GM23338 (cell line): ENCODE measurements at regions not wholly inside any gene's neighbourhood (a gene's known extent, or its start where the extent isn't known, plus 50 kb on each side); places are given as distances from the start of the nearest gene placed in this dataset.

Experiments
- ATAC-seq: fragments of 200-7000 bp; cut with Tn5 transposase; 3 replicates; pipeline ENCODE4 v1.9.1; 2020
- DNase-seq: peaks from one replicate; pipeline ENCODE4 v3.0.0-alpha.2; 2015; ENCODE audit warnings: low spot score
- H2AFZ ChIP-seq: fragments of 200-600 bp; sonication (generic); 2 replicates; pipeline ENCODE4 v1.8.0; 2016; ENCODE audit warnings: antibody characterized with exemption, mild to moderate bottlenecking, moderate library complexity
- H3F3A ChIP-seq: fragments of 200-600 bp; sonication (generic); replicated peaks from 2 replicates; pipeline ENCODE4 v1.8.0; 2017; ENCODE audit warnings: antibody characterized with exemption, mixed run types, low read depth
- H3K27ac ChIP-seq: fragments of 200-600 bp; sonication (generic); 2 replicates; pipeline ENCODE4 v1.6.1; 2016; ENCODE audit warnings: low read depth
- H3K27me3 ChIP-seq: fragments of 200-600 bp; sonication (generic); 2 replicates; pipeline ENCODE4 v1.8.0; 2016; ENCODE audit warnings: mild to moderate bottlenecking, mixed run types, moderate library complexity; ENCODE audit not compliant: insufficient read depth
- H3K36me3 ChIP-seq: fragments of 200-600 bp; sonication (generic); 2 replicates; pipeline ENCODE4 v1.8.0; 2016; ENCODE audit warnings: mild to moderate bottlenecking; ENCODE audit not compliant: insufficient read depth
- H3K4me1 ChIP-seq: fragments of 200-600 bp; sonication (generic); 2 replicates; pipeline ENCODE4 v1.8.0; 2016; ENCODE audit warnings: mild to moderate bottlenecking, moderate library complexity; ENCODE audit not compliant: insufficient read depth
- H3K4me2 ChIP-seq: fragments of 200-600 bp; sonication (generic); 2 replicates; pipeline ENCODE4 v1.7.1; 2017; ENCODE audit warnings: mixed run types
- H3K4me3 ChIP-seq: fragments of 200-600 bp; sonication (generic); 2 replicates; pipeline ENCODE4 v1.6.1; 2016; ENCODE audit warnings: mixed run types
- H3K79me2 ChIP-seq: fragments of 200-600 bp; sonication (generic); replicated peaks from 2 replicates; pipeline ENCODE4 v1.8.0; 2017; ENCODE audit warnings: mild to moderate bottlenecking; ENCODE audit not compliant: insufficient read depth
- H3K9me2 ChIP-seq: fragments of 200-600 bp; sonication (generic); 2 replicates; pipeline ENCODE4 v1.8.0; 2017; ENCODE audit not compliant: insufficient read depth
- H4K20me1 ChIP-seq: fragments of 200-600 bp; sonication (generic); replicated peaks from 2 replicates; pipeline ENCODE4 v1.8.0; 2017; ENCODE audit warnings: mild to moderate bottlenecking; ENCODE audit not compliant: insufficient read depth
- H3K27ac Mint-ChIP-seq: 2 replicates; pipeline ENCODE4 v1.8.0; 2020; ENCODE audit warnings: inconsistent platforms, mild to moderate bottlenecking, moderate library complexity, mixed read lengths
- H3K27me3 Mint-ChIP-seq: 3 replicates; pipeline ENCODE4 v1.8.0; 2022; ENCODE audit warnings: low read depth, mild to moderate bottlenecking, moderate library complexity, mixed read lengths, inconsistent platforms; ENCODE audit not compliant: insufficient read depth, poor library complexity
- H3K36me3 Mint-ChIP-seq: 3 replicates; pipeline ENCODE4 v1.8.0; 2021; ENCODE audit warnings: low read depth, mild to moderate bottlenecking, inconsistent platforms, moderate library complexity, mixed read lengths
- H3K4me1 Mint-ChIP-seq: 3 replicates; pipeline ENCODE4 v1.8.0; 2020; ENCODE audit warnings: mild to moderate bottlenecking, inconsistent platforms, mixed read lengths
- H3K4me3 Mint-ChIP-seq: 3 replicates; pipeline ENCODE4 v1.8.0; 2021; ENCODE audit warnings: moderate library complexity, mild to moderate bottlenecking, inconsistent platforms, mixed read lengths
- H3K9me3 Mint-ChIP-seq: 3 replicates; pipeline ENCODE4 v1.8.0; 2020; ENCODE audit warnings: moderate library complexity, mild to moderate bottlenecking, inconsistent platforms, mixed read lengths
- CREB1 ChIP-seq: fragments of 250-450 bp; sonication (Bioruptor Pico); IDR thresholded peaks from 2 replicates; pipeline ENCODE4 v1.5.0; 2020; ENCODE audit warnings: low read depth, mild to moderate bottlenecking, moderate library complexity
- ETS1 ChIP-seq: IDR thresholded peaks from 2 replicates; pipeline ENCODE4 v1.6.1; 2016; ENCODE audit warnings: antibody characterized with exemption
- EZH2phosphoT487 ChIP-seq: fragments of 200-600 bp; sonication (generic); IDR thresholded peaks from one replicate; pipeline ENCODE4 v1.8.1; 2018; ENCODE audit warnings: antibody characterized with exemption; ENCODE audit not compliant: unreplicated experiment
- NANOG ChIP-seq: IDR thresholded peaks from 2 replicates; pipeline ENCODE4 v1.6.1; 2016; ENCODE audit warnings: antibody characterized with exemption, borderline replicate concordance
- POLR2AphosphoS5 ChIP-seq: IDR thresholded peaks from 2 replicates; pipeline ENCODE4 v1.6.1; 2016; ENCODE audit warnings: antibody characterized with exemption, low read depth
- STAT1 ChIP-seq: IDR thresholded peaks from one replicate; pipeline ENCODE4 v1.6.1; 2016; ENCODE audit warnings: antibody characterized with exemption; ENCODE audit not compliant: unreplicated experiment
- ZNF114 ChIP-seq: fragments of 250-450 bp; sonication (Bioruptor Pico); IDR thresholded peaks from 2 replicates; pipeline ENCODE4 v1.5.0; 2020; ENCODE audit warnings: mild to moderate bottlenecking, moderate library complexity
- ZNF331 ChIP-seq: fragments of 250-450 bp; sonication (Bioruptor Pico); IDR thresholded peaks from 2 replicates; pipeline ENCODE4 v1.5.0; 2020; ENCODE audit warnings: low read depth, mild to moderate bottlenecking, moderate library complexity
- TF ChIP-seq, protein P1 (sequence below), 2 experiments: fragments of 200-600 bp in 1 of 2; sonication (generic) in 1 of 2; conservative IDR thresholded peaks; 2 replicates each; pipeline versions ENCODE4 v1.5.1 to v1.6.1; 2016 to 2017; ENCODE audit warnings: antibody characterized with exemption in 2 of 2, low read depth in 2 of 2, mild to moderate bottlenecking in 2 of 2, moderate library complexity in 1 of 2
- TF ChIP-seq, protein P2 (sequence below): IDR thresholded peaks from one replicate; pipeline ENCODE4 v1.6.1; 2018; ENCODE audit warnings: antibody characterized with exemption; ENCODE audit not compliant: unreplicated experiment

DNA sequence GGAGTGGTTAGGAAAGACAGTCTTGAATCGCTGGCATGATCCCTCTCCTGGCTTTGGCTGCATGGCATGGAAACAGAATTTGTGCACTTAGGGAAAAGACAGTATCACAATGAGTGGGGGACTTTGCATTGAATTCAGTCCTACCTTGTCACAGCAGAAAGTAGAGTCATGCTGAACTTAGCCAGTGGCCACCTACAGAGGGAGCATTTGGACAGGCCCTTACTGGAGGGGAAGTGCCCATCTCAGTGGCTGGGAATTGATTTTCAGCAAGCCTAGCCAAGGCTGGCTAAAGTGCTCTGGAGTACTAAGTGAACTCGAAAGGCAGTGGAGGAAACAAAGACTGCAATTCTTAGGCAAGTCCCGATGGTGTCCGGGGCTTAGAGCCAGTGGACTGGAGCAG is 364.3 kb upstream of the TOM1L1 start:
- no peaks in the 10 kb centered on the region for H3K79me2 ChIP-seq
- H3K9me2 ChIP-seq: no peaks in the 10 kb centered on the region; the same call in 1 of the 2 replicates
- Mint-ChIP-seq H3K9me3 (no peaks in the 10 kb centered on the region), H3K36me3 (no peaks in the 10 kb centered on the region), H3K4me3 (no peak overlapping the region), H3K27ac (no peak overlapping the region), H3K4me1 (no peaks in the 10 kb centered on the region), H3K27me3 (peaks cover 2% of the 10 kb centered on the region)
- H3K4me3 ChIP-seq: no peak overlapping the region
- H3K27ac ChIP-seq: no peak overlapping the region
- H4K20me1 ChIP-seq: no peaks in the 10 kb centered on the region
- no peak overlapping the region for H3K4me2 ChIP-seq
- no peaks in the 10 kb centered on the region for H3K27me3 ChIP-seq
- no peaks in the 10 kb centered on the region for H3K4me1 ChIP-seq
- TF ChIP-seq, protein P1, sequence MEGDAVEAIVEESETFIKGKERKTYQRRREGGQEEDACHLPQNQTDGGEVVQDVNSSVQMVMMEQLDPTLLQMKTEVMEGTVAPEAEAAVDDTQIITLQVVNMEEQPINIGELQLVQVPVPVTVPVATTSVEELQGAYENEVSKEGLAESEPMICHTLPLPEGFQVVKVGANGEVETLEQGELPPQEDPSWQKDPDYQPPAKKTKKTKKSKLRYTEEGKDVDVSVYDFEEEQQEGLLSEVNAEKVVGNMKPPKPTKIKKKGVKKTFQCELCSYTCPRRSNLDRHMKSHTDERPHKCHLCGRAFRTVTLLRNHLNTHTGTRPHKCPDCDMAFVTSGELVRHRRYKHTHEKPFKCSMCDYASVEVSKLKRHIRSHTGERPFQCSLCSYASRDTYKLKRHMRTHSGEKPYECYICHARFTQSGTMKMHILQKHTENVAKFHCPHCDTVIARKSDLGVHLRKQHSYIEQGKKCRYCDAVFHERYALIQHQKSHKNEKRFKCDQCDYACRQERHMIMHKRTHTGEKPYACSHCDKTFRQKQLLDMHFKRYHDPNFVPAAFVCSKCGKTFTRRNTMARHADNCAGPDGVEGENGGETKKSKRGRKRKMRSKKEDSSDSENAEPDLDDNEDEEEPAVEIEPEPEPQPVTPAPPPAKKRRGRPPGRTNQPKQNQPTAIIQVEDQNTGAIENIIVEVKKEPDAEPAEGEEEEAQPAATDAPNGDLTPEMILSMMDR (conservative IDR thresholded peaks at IDR 0.05; ENCODE audit: low read depth in 2 of 2): peak in 1 of 2 experiments; percentile 60; a peak in 2 of 4 replicates
- no peak for TF ChIP-seq ETS1
- H3F3A ChIP-seq: no peaks in the 10 kb centered on the region
- H2AFZ ChIP-seq: no peak overlapping the region
- ATAC-seq (no peak), DNase-seq (no peak)
- H3K36me3 ChIP-seq: no peaks in the 10 kb centered on the region

DNA sequence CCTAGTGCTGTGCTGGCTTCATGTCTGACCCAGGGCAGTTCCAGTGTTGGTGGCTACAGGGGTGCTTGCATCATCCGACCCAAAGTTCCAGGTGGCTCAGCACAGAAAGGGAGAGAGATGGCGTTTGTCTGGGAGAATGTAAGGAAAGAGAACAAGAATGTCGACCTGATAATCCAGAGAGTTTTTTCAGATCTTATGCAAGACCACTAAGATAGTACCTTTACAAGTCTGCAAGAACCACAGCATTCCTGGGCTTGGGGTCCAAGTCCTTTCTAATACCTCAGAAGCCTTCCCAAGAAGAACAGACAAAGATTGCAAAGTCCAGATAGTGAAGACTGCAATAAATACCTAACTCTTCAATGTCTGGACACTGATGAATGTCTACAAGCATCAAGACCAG is 363.0 kb upstream of the TOM1L1 start:
- Histone ChIP-seq H3F3A (no peaks in the 10 kb centered on the region), H4K20me1 (no peaks in the 10 kb centered on the region), H3K36me3 (no peaks in the 10 kb centered on the region), H3K4me3 (no peak overlapping the region), H3K27me3 (no peaks in the 10 kb centered on the region), H3K4me1 (no peaks in the 10 kb centered on the region), H2AFZ (no peak overlapping the region), H3K79me2 (no peaks in the 10 kb centered on the region), H3K27ac (no peak overlapping the region), H3K4me2 (no peak overlapping the region), H3K9me2 (no peaks in the 10 kb centered on the region; the same call in 1 of the 2 replicates)
- Mint-ChIP-seq H3K4me1 (no peaks in the 10 kb centered on the region), H3K36me3 (no peaks in the 10 kb centered on the region), H3K9me3 (no peaks in the 10 kb centered on the region), H3K27me3 (peaks cover 2% of the 10 kb centered on the region), H3K27ac (no peak overlapping the region), H3K4me3 (no peak overlapping the region)
- ATAC-seq (no peak), DNase-seq (no peak)
- TF ChIP-seq, protein P1 (conservative IDR thresholded peaks at IDR 0.05; ENCODE audit: low read depth in 2 of 2): no peak
- no peak for TF ChIP-seq CREB1 (CRISPR knock-in tag)
- TF ChIP-seq STAT1: no peak
- TF ChIP-seq NANOG: no peak
- TF ChIP-seq, protein P2, sequence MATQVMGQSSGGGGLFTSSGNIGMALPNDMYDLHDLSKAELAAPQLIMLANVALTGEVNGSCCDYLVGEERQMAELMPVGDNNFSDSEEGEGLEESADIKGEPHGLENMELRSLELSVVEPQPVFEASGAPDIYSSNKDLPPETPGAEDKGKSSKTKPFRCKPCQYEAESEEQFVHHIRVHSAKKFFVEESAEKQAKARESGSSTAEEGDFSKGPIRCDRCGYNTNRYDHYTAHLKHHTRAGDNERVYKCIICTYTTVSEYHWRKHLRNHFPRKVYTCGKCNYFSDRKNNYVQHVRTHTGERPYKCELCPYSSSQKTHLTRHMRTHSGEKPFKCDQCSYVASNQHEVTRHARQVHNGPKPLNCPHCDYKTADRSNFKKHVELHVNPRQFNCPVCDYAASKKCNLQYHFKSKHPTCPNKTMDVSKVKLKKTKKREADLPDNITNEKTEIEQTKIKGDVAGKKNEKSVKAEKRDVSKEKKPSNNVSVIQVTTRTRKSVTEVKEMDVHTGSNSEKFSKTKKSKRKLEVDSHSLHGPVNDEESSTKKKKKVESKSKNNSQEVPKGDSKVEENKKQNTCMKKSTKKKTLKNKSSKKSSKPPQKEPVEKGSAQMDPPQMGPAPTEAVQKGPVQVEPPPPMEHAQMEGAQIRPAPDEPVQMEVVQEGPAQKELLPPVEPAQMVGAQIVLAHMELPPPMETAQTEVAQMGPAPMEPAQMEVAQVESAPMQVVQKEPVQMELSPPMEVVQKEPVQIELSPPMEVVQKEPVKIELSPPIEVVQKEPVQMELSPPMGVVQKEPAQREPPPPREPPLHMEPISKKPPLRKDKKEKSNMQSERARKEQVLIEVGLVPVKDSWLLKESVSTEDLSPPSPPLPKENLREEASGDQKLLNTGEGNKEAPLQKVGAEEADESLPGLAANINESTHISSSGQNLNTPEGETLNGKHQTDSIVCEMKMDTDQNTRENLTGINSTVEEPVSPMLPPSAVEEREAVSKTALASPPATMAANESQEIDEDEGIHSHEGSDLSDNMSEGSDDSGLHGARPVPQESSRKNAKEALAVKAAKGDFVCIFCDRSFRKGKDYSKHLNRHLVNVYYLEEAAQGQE: no peak
- no peak for TF ChIP-seq EZH2phosphoT487
- TF ChIP-seq ZNF331 (CRISPR knock-in tag): no peak
- TF ChIP-seq POLR2AphosphoS5: no peak
- no peak for TF ChIP-seq ZNF114 (CRISPR knock-in tag)
